Choroid plexus epithelial cell (primary cell): ENCODE measurements at regions not wholly inside any gene's neighbourhood (a gene's known extent, or its start where the extent isn't known, plus 50 kb on each side); places are given as distances from the start of the nearest gene placed in this dataset.
"Not testable (repeated sequence)": the region's sequence is repeated elsewhere in the genome, so short reads cannot be mapped to it uniquely, and the experiment has no call there.

Source experiments
- DNase-seq: peaks from one replicate; pipeline ENCODE4 v3.0.0-alpha.2; 2010; ENCODE audit warnings: low read depth
- H3K4me3 ChIP-seq: 2 replicates; pipeline ENCODE4 v1.5.1; 2011; ENCODE audit warnings: low read depth, mild to moderate bottlenecking, control low read depth, low read length, moderate library complexity
- TF ChIP-seq, protein P1 (sequence below): conservative IDR thresholded peaks from 2 replicates; pipeline ENCODE4 v1.5.1; 2011; ENCODE audit warnings: low read depth, mild to moderate bottlenecking, control low read depth, inconsistent platforms, low read length, moderate library complexity

DNA sequence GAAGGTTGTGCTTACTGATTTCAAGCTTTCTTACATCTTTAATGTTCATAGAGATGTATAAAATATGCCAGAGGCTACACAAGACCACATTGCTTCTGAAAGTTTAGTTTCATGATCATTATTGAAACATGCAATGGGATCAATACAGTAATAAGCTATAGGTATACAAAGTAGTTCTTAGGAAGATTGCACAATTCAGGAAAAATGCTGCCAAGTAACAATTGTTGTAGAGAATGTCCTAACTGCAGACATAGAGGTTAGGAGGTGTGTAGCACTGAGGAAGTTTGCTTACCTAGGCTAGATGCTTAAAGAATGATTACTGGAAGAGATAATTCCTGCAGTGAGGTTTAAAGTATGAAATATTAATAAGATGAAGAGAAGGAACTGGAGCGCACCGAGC is 259.5 kb upstream of the CYRIA start:
- no peak overlapping the region for H3K4me3 ChIP-seq
- TF ChIP-seq, protein P1, sequence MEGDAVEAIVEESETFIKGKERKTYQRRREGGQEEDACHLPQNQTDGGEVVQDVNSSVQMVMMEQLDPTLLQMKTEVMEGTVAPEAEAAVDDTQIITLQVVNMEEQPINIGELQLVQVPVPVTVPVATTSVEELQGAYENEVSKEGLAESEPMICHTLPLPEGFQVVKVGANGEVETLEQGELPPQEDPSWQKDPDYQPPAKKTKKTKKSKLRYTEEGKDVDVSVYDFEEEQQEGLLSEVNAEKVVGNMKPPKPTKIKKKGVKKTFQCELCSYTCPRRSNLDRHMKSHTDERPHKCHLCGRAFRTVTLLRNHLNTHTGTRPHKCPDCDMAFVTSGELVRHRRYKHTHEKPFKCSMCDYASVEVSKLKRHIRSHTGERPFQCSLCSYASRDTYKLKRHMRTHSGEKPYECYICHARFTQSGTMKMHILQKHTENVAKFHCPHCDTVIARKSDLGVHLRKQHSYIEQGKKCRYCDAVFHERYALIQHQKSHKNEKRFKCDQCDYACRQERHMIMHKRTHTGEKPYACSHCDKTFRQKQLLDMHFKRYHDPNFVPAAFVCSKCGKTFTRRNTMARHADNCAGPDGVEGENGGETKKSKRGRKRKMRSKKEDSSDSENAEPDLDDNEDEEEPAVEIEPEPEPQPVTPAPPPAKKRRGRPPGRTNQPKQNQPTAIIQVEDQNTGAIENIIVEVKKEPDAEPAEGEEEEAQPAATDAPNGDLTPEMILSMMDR: no peak
- DNase-seq: no peak

GRCh38 chr2:16915341-16915755 is 249.7 kb upstream of the CYRIA start:
- H3K4me3 ChIP-seq, DNase-seq: not testable (repeated sequence)

GRCh38 chr2:16911746-16912145 is 246.1 kb upstream of the CYRIA start:
- H3K4me3 ChIP-seq: no peak overlapping the region
- no peak for DNase-seq
- TF ChIP-seq, protein P1: no peak

DNA sequence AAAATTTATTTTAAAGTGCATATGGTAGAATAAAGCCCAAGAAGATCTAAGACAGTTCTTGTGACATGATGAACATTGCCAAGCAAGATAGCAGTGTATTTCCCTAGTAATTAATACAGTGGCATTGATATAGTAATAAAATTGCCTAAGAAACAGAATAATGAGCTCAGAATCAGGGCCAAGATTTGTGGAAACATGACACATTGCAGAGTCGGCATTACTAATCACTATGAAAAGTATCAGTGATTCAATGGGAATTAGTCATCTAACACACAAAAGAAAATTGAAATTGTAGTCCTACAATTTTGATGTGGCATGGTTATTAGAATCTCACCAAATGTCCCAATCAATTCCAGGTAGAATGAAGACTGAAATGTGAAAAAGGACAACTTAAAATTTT is 243.0 kb upstream of the CYRIA start:
- H3K4me3 ChIP-seq: no peak overlapping the region
- DNase-seq: peak; percentile 18

DNA sequence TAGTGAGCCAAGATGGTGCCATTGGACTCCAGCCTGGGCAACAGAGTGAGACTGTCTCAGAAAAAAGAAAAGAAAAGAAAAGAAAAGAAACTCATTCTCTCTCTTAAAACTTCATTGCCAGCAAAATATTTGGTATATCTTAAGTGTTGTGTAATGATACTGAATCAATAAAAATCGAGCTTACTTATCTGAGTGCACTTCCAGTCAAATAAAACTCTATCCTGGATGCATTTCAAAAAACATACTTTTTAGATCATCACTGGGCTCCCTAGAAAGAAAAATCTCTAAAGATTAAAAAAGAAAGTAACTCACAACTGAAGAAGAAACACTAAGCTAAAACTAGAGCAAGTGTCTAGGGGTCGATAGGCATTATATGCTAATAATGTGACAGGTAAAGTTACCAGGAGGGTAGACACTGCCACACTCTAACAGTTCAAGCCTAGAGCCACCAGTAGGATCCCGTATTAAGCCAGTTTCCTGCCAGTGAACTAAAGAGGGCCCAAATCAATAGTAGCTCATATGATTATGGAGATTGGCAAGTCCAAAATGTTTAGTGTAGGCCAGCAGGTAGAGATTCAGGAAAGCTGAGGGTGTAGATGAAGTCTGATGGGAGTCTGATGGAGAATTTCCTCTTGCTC is 242.1 kb upstream of the CYRIA start:
- no peak overlapping the region for H3K4me3 ChIP-seq
- TF ChIP-seq, protein P1: no peak
- DNase-seq: no peak

More for the DNA sequence above, 243.0 kb upstream of the CYRIA start:
- TF ChIP-seq, protein P1: no peak

- not testable (repeated sequence) for H3K4me3 ChIP-seq, DNase-seq
Observed at GRCh38 chr2:16905325-16905724, 239.7 kb upstream of the CYRIA start.

- peak; percentile 30 for DNase-seq
- no peak overlapping the region for H3K4me3 ChIP-seq
- TF ChIP-seq, protein P1: peak; percentile 65
Observed at GRCh38 chr2:16900405-16901025, 234.9 kb upstream of the CYRIA start.

GRCh38 chr2:16899958-16900357 is 234.3 kb upstream of the CYRIA start:
- TF ChIP-seq, protein P1: no peak
- no peak overlapping the region for H3K4me3 ChIP-seq
- DNase-seq: no peak
